ENCODE measurements at regions not wholly inside any gene's neighbourhood (a gene's known extent, or its start where the extent isn't known, plus 50 kb on each side); places are given as distances from the start of the nearest gene placed in this dataset.
A peak's percentile ranks its signal among the peaks of the same experiment; 100 is the strongest.

- no peaks in the 10 kb centered on the region for H3K27me3 ChIP-seq (ENCODE audit: control insufficient read depth in 3 of 3, insufficient read depth in 3 of 3, low read length in 2 of 3)
- ATAC-seq (ENCODE audit: insufficient read depth, low FRiP score): no peak
- WGBS, 2 donors: 68 to 86% methylated on average over 3 of the region's 3 CpGs
- H3K4me1 ChIP-seq (ENCODE audit: control insufficient read depth in 5 of 5, insufficient read depth in 5 of 5, low read length in 5 of 5): no peaks in the 10 kb centered on the region
- peak in 2 of 3 donors; percentile 12 to 39 for DNase-seq
- H3K36me3 ChIP-seq (ENCODE audit: control insufficient read depth in 4 of 4, insufficient read depth in 4 of 4, low read length in 4 of 4): no peaks in the 10 kb centered on the region
- H3K9ac ChIP-seq (ENCODE audit: insufficient read depth in 1 of 2, low read length in 2 of 2): no peak overlapping the region
- H3K4me3 ChIP-seq: no peak overlapping the region
- TF ChIP-seq CTCF (IDR thresholded peaks at IDR 0.05; ENCODE audit: control extremely low read depth, extremely low read depth): no peak
- H3K9me3 ChIP-seq (ENCODE audit: control insufficient read depth in 4 of 4, insufficient read depth in 3 of 4, low read length in 3 of 4): no peaks in the 10 kb centered on the region
- no peak overlapping the region for H3K27ac ChIP-seq (ENCODE audit: low read depth in 1 of 2, low read length in 1 of 2)
These were observed 578.9 kb upstream of the NR5A2 start for GRCh38 chr1:199448646-199449045.

GRCh38 chr1:199449221-199449620 is 578.3 kb upstream of the NR5A2 start:
- TF ChIP-seq CTCF (IDR thresholded peaks at IDR 0.05; ENCODE audit: control extremely low read depth, extremely low read depth): no peak
- 74 to 78% methylated on average over 3 of the region's 3 CpGs for WGBS, 2 donors
- DNase-seq (no peak), ATAC-seq (ENCODE audit: insufficient read depth, low FRiP score) (no peak)
- Histone ChIP-seq H3K27ac (ENCODE audit: low read depth in 1 of 2, low read length in 1 of 2) (no peak overlapping the region), H3K9ac (ENCODE audit: insufficient read depth in 1 of 2, low read length in 2 of 2) (no peak overlapping the region), H3K4me1 (ENCODE audit: control insufficient read depth in 5 of 5, insufficient read depth in 5 of 5, low read length in 5 of 5) (no peaks in the 10 kb centered on the region), H3K36me3 (ENCODE audit: control insufficient read depth in 4 of 4, insufficient read depth in 4 of 4, low read length in 4 of 4) (no peaks in the 10 kb centered on the region), H3K27me3 (ENCODE audit: control insufficient read depth in 3 of 3, insufficient read depth in 3 of 3, low read length in 2 of 3) (no peaks in the 10 kb centered on the region), H3K4me3 (no peak overlapping the region), H3K9me3 (ENCODE audit: control insufficient read depth in 4 of 4, insufficient read depth in 3 of 4, low read length in 3 of 4) (no peaks in the 10 kb centered on the region)

- Histone ChIP-seq H3K4me3 (no peak overlapping the region), H3K27me3 (ENCODE audit: control insufficient read depth in 3 of 3, insufficient read depth in 3 of 3, low read length in 2 of 3) (no peaks in the 10 kb centered on the region), H3K9me3 (ENCODE audit: control insufficient read depth in 4 of 4, insufficient read depth in 3 of 4, low read length in 3 of 4) (no peaks in the 10 kb centered on the region), H3K9ac (ENCODE audit: insufficient read depth in 1 of 2, low read length in 2 of 2) (no peak overlapping the region), H3K4me1 (ENCODE audit: control insufficient read depth in 5 of 5, insufficient read depth in 5 of 5, low read length in 5 of 5) (no peaks in the 10 kb centered on the region), H3K36me3 (ENCODE audit: control insufficient read depth in 4 of 4, insufficient read depth in 4 of 4, low read length in 4 of 4) (no peaks in the 10 kb centered on the region), H3K27ac (ENCODE audit: low read depth in 1 of 2, low read length in 1 of 2) (no peak overlapping the region)
- 46 to 48% methylated on average over 2 of the region's 2 CpGs for WGBS, 2 donors
- ATAC-seq (ENCODE audit: insufficient read depth, low FRiP score): no peak
- no peak for DNase-seq
- TF ChIP-seq CTCF (IDR thresholded peaks at IDR 0.05; ENCODE audit: control extremely low read depth, extremely low read depth): no peak
These were observed 577.8 kb upstream of the NR5A2 start for GRCh38 chr1:199449681-199450080.

- H3K9me3 ChIP-seq (ENCODE audit: control insufficient read depth in 4 of 4, insufficient read depth in 3 of 4, low read length in 3 of 4): no peaks in the 10 kb centered on the region
- ATAC-seq (ENCODE audit: insufficient read depth, low FRiP score) (no peak), DNase-seq (no peak)
- H3K27ac ChIP-seq (ENCODE audit: low read depth in 1 of 2, low read length in 1 of 2): no peak overlapping the region
- no peak overlapping the region for H3K9ac ChIP-seq (ENCODE audit: insufficient read depth in 1 of 2, low read length in 2 of 2)
- 77 to 86% methylated on average over 2 of the region's 2 CpGs for WGBS, 2 donors
- H3K27me3 ChIP-seq (ENCODE audit: control insufficient read depth in 3 of 3, insufficient read depth in 3 of 3, low read length in 2 of 3): no peaks in the 10 kb centered on the region
- no peaks in the 10 kb centered on the region for H3K4me1 ChIP-seq (ENCODE audit: control insufficient read depth in 5 of 5, insufficient read depth in 5 of 5, low read length in 5 of 5)
- H3K4me3 ChIP-seq: no peak overlapping the region
- no peaks in the 10 kb centered on the region for H3K36me3 ChIP-seq (ENCODE audit: control insufficient read depth in 4 of 4, insufficient read depth in 4 of 4, low read length in 4 of 4)
- no peak for TF ChIP-seq CTCF (IDR thresholded peaks at IDR 0.05; ENCODE audit: control extremely low read depth, extremely low read depth)
These were observed 574.9 kb upstream of the NR5A2 start for GRCh38 chr1:199452627-199453026.

All from lung (tissue), 11 donors.